ENCODE measurements at regions not wholly inside any gene's neighbourhood (a gene's known extent, or its start where the extent isn't known, plus 50 kb on each side); places are given as distances from the start of the nearest gene placed in this dataset.

- DNase-seq, result no peak
These were observed 557.3 kb downstream of the MIAT start for GRCh38 chr22:27214691-27215090.

- DNase-seq, result no peak
These were observed 558.5 kb downstream of the MIAT start for GRCh38 chr22:27215871-27216270.

GRCh38 chr22:27216444-27216843 is 559.1 kb downstream of the MIAT start:
- DNase-seq, result no peak

GRCh38 chr22:27217154-27217553 is 559.8 kb downstream of the MIAT start:
- no peak for DNase-seq

GRCh38 chr22:27218012-27218920 is 560.9 kb downstream of the MIAT start:
- no peak for DNase-seq

GRCh38 chr22:27219036-27219435 is 561.6 kb downstream of the MIAT start:
- no peak for DNase-seq

GRCh38 chr22:27220339-27220738 is 563.0 kb downstream of the MIAT start:
- no peak for DNase-seq

- DNase-seq, result no peak
These were observed 564.8 kb downstream of the MIAT start for GRCh38 chr22:27222178-27222577.

- no peak for DNase-seq
These were observed 566.2 kb downstream of the MIAT start for GRCh38 chr22:27223317-27224177.

GRCh38 chr22:27224485-27225374 is 567.3 kb downstream of the MIAT start:
- no peak for DNase-seq

- DNase-seq, result no peak
These were observed 569.3 kb downstream of the MIAT start for GRCh38 chr22:27226666-27227065.

- DNase-seq, result no peak
These were observed 571.4 kb downstream of the MIAT start for GRCh38 chr22:27228771-27229170.

- DNase-seq, result no peak
These were observed 571.4 kb downstream of the MN1 start for GRCh38 chr22:27230189-27230588.

- DNase-seq, result no peak
These were observed 570.3 kb downstream of the MN1 start for GRCh38 chr22:27231266-27231665.

- DNase-seq, result no peak
These were observed 569.5 kb downstream of the MN1 start for GRCh38 chr22:27232077-27232476.

GRCh38 chr22:27237080-27237741 is 564.3 kb downstream of the MN1 start:
- no peak for DNase-seq

- DNase-seq, result peak; percentile 59
These were observed 562.5 kb downstream of the MN1 start for GRCh38 chr22:27238935-27239510.

GRCh38 chr22:27239520-27239919 is 562.0 kb downstream of the MN1 start:
- no peak for DNase-seq

- DNase-seq, result no peak
These were observed 561.1 kb downstream of the MN1 start for GRCh38 chr22:27240298-27241075.

- peak; percentile 22 for DNase-seq
These were observed 559.9 kb downstream of the MN1 start for GRCh38 chr22:27241430-27242321.

Data from NCI-H1694 treated with DMSO at 0.1 percent for 48 hours (cell line).